HUES6 (cell line): ENCODE measurements at regions not wholly inside any gene's neighbourhood (a gene's known extent, or its start where the extent isn't known, plus 50 kb on each side); places are given as distances from the start of the nearest gene placed in this dataset.

Experiments used
- H3K27ac ChIP-seq: 2 replicates; pipeline ENCODE4 v1.7.0; 2013; ENCODE audit warnings: low read depth, mild to moderate bottlenecking, low read length, inconsistent platforms
- H3K27me3 ChIP-seq: 2 replicates; pipeline ENCODE4 v1.6.1; 2013; ENCODE audit warnings: low read length; ENCODE audit not compliant: control insufficient read depth, insufficient read depth
- H3K36me3 ChIP-seq: 2 replicates; pipeline ENCODE4 v1.6.1; 2013; ENCODE audit warnings: low read length; ENCODE audit not compliant: control insufficient read depth, insufficient read depth
- H3K4me1 ChIP-seq: 2 replicates; pipeline ENCODE4 v1.6.1; 2013; ENCODE audit warnings: low read length; ENCODE audit not compliant: control insufficient read depth, insufficient read depth
- H3K4me3 ChIP-seq: 2 replicates; pipeline ENCODE4 v1.5.1; 2013; ENCODE audit warnings: low read depth, low read length
- H3K9ac ChIP-seq: one replicate; pipeline ENCODE4 v1.6.1; 2013; ENCODE audit warnings: mild to moderate bottlenecking, low read length
- H3K9me3 ChIP-seq: 2 replicates; pipeline ENCODE4 v1.6.1; 2013; ENCODE audit warnings: low read depth, low read length; ENCODE audit not compliant: control insufficient read depth, insufficient read depth

GRCh38 chr3:16739541-16740105, 134.4 kb upstream of the DAZL start:
- no peak overlapping the region for H3K4me3 ChIP-seq
- H3K27ac ChIP-seq, result no peak overlapping the region
- no peaks in the 10 kb centered on the region for H3K27me3 ChIP-seq
- peaks cover 27% of the 10 kb centered on the region for H3K9me3 ChIP-seq
- no peaks in the 10 kb centered on the region for H3K36me3 ChIP-seq
- H3K4me1 ChIP-seq, result no peaks in the 10 kb centered on the region
- H3K9ac ChIP-seq, result no peak overlapping the region

- Histone ChIP-seq H3K9ac (no peak overlapping the region), H3K27ac (no peak overlapping the region), H3K4me1 (no peaks in the 10 kb centered on the region), H3K36me3 (no peaks in the 10 kb centered on the region), H3K27me3 (no peaks in the 10 kb centered on the region), H3K9me3 (peaks cover 23% of the 10 kb centered on the region), H3K4me3 (no peak overlapping the region)
These were observed 135.3 kb upstream of the DAZL start for GRCh38 chr3:16740515-16740914.

- Histone ChIP-seq H3K9ac (no peak overlapping the region), H3K4me1 (no peaks in the 10 kb centered on the region), H3K9me3 (peaks cover 23% of the 10 kb centered on the region), H3K4me3 (no peak overlapping the region), H3K36me3 (no peaks in the 10 kb centered on the region), H3K27me3 (no peaks in the 10 kb centered on the region), H3K27ac (no peak overlapping the region)
These were observed 136.0 kb upstream of the DAZL start for GRCh38 chr3:16741103-16741758.

GRCh38 chr3:16741890-16742289, 136.7 kb upstream of the DAZL start:
- Histone ChIP-seq H3K27ac (no peak overlapping the region), H3K9ac (no peak overlapping the region), H3K36me3 (no peaks in the 10 kb centered on the region)

GRCh38 chr3:16743276-16743675, 138.1 kb upstream of the DAZL start:
- no peaks in the 10 kb centered on the region for H3K27me3 ChIP-seq

More at GRCh38 chr3:16741890-16742289, 136.7 kb upstream of the DAZL start:
- no peaks in the 10 kb centered on the region for H3K4me1 ChIP-seq
- H3K27me3 ChIP-seq, result no peaks in the 10 kb centered on the region
- no peak overlapping the region for H3K4me3 ChIP-seq
- peaks cover 22% of the 10 kb centered on the region for H3K9me3 ChIP-seq

GRCh38 chr3:16759227-16759903, 125.4 kb upstream of the PLCL2 start:
- H3K4me3 ChIP-seq, result no peak overlapping the region
- H3K27me3 ChIP-seq, result no peaks in the 10 kb centered on the region
- H3K27ac ChIP-seq, result no peak overlapping the region
- H3K9ac ChIP-seq, result no peak overlapping the region
- peaks cover 2% of the 10 kb centered on the region for H3K4me1 ChIP-seq
- H3K36me3 ChIP-seq, result no peaks in the 10 kb centered on the region
- H3K9me3 ChIP-seq, result peaks cover 7% of the 10 kb centered on the region; the same call in 1 of the 2 replicates

More at GRCh38 chr3:16743276-16743675, 138.1 kb upstream of the DAZL start:
- Histone ChIP-seq H3K36me3 (no peaks in the 10 kb centered on the region), H3K9me3 (peaks cover 21% of the 10 kb centered on the region), H3K27ac (no peak overlapping the region), H3K4me1 (no peaks in the 10 kb centered on the region), H3K9ac (no peak overlapping the region), H3K4me3 (no peak overlapping the region)

- peaks cover 3% of the 10 kb centered on the region; the same call in 1 of the 2 replicates for H3K9me3 ChIP-seq
- no peak overlapping the region for H3K4me3 ChIP-seq
- no peak overlapping the region for H3K27ac ChIP-seq
- no peak overlapping the region for H3K9ac ChIP-seq
- H3K36me3 ChIP-seq, result no peaks in the 10 kb centered on the region
- peaks cover 10% of the 10 kb centered on the region for H3K4me1 ChIP-seq
- no peaks in the 10 kb centered on the region for H3K27me3 ChIP-seq
These were observed 123.2 kb upstream of the PLCL2 start for GRCh38 chr3:16761571-16761970.

- Histone ChIP-seq H3K4me1 (peaks cover 17% of the 10 kb centered on the region), H3K9ac (no peak overlapping the region), H3K9me3 (peaks cover 3% of the 10 kb centered on the region; the same call in 1 of the 2 replicates)
These were observed 119.1 kb upstream of the PLCL2 start for GRCh38 chr3:16765661-16766060.

GRCh38 chr3:16767006-16767405, 117.7 kb upstream of the PLCL2 start:
- peaks cover 17% of the 10 kb centered on the region for H3K4me1 ChIP-seq
- H3K4me3 ChIP-seq, result no peak overlapping the region
- H3K36me3 ChIP-seq, result no peaks in the 10 kb centered on the region
- H3K27me3 ChIP-seq, result no peaks in the 10 kb centered on the region
- no peak overlapping the region for H3K27ac ChIP-seq
- no peak overlapping the region for H3K9ac ChIP-seq
- peaks cover 5% of the 10 kb centered on the region; the same call in 1 of the 2 replicates for H3K9me3 ChIP-seq

More at GRCh38 chr3:16765661-16766060, 119.1 kb upstream of the PLCL2 start:
- no peaks in the 10 kb centered on the region for H3K36me3 ChIP-seq
- H3K27ac ChIP-seq, result no peak overlapping the region
- H3K27me3 ChIP-seq, result no peaks in the 10 kb centered on the region
- H3K4me3 ChIP-seq, result no peak overlapping the region

- H3K9me3 ChIP-seq, result peaks cover 4% of the 10 kb centered on the region
- no peaks in the 10 kb centered on the region for H3K27me3 ChIP-seq
- no peak overlapping the region for H3K4me3 ChIP-seq
- no peak overlapping the region for H3K27ac ChIP-seq
- H3K4me1 ChIP-seq, result peaks cover 17% of the 10 kb centered on the region
- no peaks in the 10 kb centered on the region for H3K36me3 ChIP-seq
- H3K9ac ChIP-seq, result no peak overlapping the region
These were observed 116.7 kb upstream of the PLCL2 start for GRCh38 chr3:16768014-16768413.

GRCh38 chr3:16768956-16769355, 115.8 kb upstream of the PLCL2 start:
- Histone ChIP-seq H3K27me3 (no peaks in the 10 kb centered on the region), H3K9ac (no peak overlapping the region), H3K4me3 (no peak overlapping the region), H3K9me3 (peaks cover 6% of the 10 kb centered on the region; the same call in 1 of the 2 replicates), H3K4me1 (peaks cover 17% of the 10 kb centered on the region), H3K36me3 (no peaks in the 10 kb centered on the region), H3K27ac (no peak overlapping the region)
